Endodermal cell (in vitro differentiated cells): ENCODE measurements at regions not wholly inside any gene's neighbourhood (a gene's known extent, or its start where the extent isn't known, plus 50 kb on each side); places are given as distances from the start of the nearest gene placed in this dataset.

ENCODE experiments used
- DNase-seq: peaks from one replicate; pipeline ENCODE4 v3.0.0-alpha.2; 2017
- H3K27ac ChIP-seq: 2 replicates; pipeline ENCODE4 v1.5.1; 2013; ENCODE audit warnings: mild to moderate bottlenecking, low read depth, low read length, moderate library complexity
- H3K27me3 ChIP-seq: 2 replicates; pipeline ENCODE4 v1.6.1; 2013; ENCODE audit warnings: mild to moderate bottlenecking, low read length, moderate library complexity; ENCODE audit not compliant: insufficient read depth, control insufficient read depth, poor library complexity, severe bottlenecking
- H3K36me3 ChIP-seq: 2 replicates; pipeline ENCODE4 v1.7.0; 2013; ENCODE audit warnings: mild to moderate bottlenecking, low read length, moderate library complexity; ENCODE audit not compliant: control insufficient read depth, insufficient read depth
- H3K4me1 ChIP-seq: one replicate; pipeline ENCODE4 v1.7.0; 2013; ENCODE audit warnings: low read length; ENCODE audit not compliant: control insufficient read depth, insufficient read depth
- H3K4me3 ChIP-seq: 2 replicates; pipeline ENCODE4 v1.5.1; 2013; ENCODE audit warnings: mild to moderate bottlenecking, low read length, moderate library complexity
- H3K9ac ChIP-seq: 2 replicates; pipeline ENCODE4 v1.6.1; 2013; ENCODE audit warnings: mild to moderate bottlenecking, low read length, moderate library complexity; ENCODE audit not compliant: poor library complexity, severe bottlenecking; ENCODE audit errors: extremely low read depth
- H3K9me3 ChIP-seq: 2 replicates; pipeline ENCODE4 v1.6.1; 2013; ENCODE audit warnings: mild to moderate bottlenecking, low read length, moderate library complexity; ENCODE audit not compliant: control insufficient read depth
- H3K27ac Mint-ChIP-seq: 2 replicates; pipeline ENCODE4 v1.8.0; 2020; ENCODE audit warnings: mixed read lengths
- H3K27me3 Mint-ChIP-seq: 2 replicates; pipeline ENCODE4 v1.8.0; 2021; ENCODE audit warnings: mild to moderate bottlenecking, mixed read lengths; ENCODE audit not compliant: insufficient read depth
- H3K36me3 Mint-ChIP-seq: 2 replicates; pipeline ENCODE4 v1.8.0; 2020; ENCODE audit warnings: low read depth, mixed read lengths
- H3K4me1 Mint-ChIP-seq: 2 replicates; pipeline ENCODE4 v1.8.0; 2020; ENCODE audit warnings: mixed read lengths
- H3K4me3 Mint-ChIP-seq: 2 replicates; pipeline ENCODE4 v1.8.0; 2020; ENCODE audit warnings: mild to moderate bottlenecking, moderate library complexity, mixed read lengths
- H3K9me3 Mint-ChIP-seq: 2 replicates; pipeline ENCODE4 v1.8.0; 2020; ENCODE audit warnings: mild to moderate bottlenecking, mixed read lengths
- WGBS, 2 experiments: methylation state at CpG; one replicate each; pipeline versions ENCODE4 v1.1.5 to v1.1.7; 2013; ENCODE audit warnings: missing lambda C conversion rate in 2 of 2, mixed read lengths in 1 of 2; ENCODE audit not compliant: insufficient coverage in 1 of 2, insufficient read length in 1 of 2; 5-methylcytosine and 5-hydroxymethylcytosine counted together
- TF ChIP-seq, protein P1 (sequence below): fragments of 200-600 bp; sonication (generic); conservative IDR thresholded peaks from 2 replicates; pipeline ENCODE4 v1.5.0; 2021; ENCODE audit warnings: antibody characterized with exemption, mild to moderate bottlenecking

DNA sequence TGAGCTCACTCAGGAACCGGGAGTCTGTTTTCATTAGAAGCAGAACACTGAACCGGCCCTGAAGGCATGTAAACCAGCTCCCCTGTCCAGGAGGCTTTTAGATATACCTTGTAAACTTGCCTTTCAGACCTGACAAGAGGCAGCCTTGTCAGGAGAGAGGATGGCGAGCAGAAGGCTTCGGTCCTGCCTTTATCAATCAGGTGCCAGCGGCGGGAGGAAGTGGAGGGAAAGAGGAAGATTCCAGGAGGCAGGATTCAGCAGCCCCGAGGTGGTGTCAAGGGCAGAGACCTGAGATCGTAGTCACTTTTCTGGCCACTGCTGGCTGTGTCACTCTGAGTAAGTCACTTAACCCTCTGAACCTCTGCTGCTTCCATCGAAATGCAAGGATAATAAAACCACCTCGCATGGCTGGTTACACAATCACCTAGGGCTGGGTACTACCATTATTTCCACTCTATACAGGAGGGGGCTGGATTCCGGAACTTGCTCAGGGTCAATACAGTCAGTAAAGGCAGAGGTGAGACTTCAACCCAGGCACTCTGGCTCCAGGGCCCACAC lies 181.0 kb downstream of the CHST1 start:
- Mint-ChIP-seq H3K36me3 (no peaks in the 10 kb centered on the region), H3K9me3 (no peaks in the 10 kb centered on the region), H3K27ac (no peak overlapping the region), H3K27me3 (peaks cover 9% of the 10 kb centered on the region), H3K4me1 (peaks cover 8% of the 10 kb centered on the region), H3K4me3 (no peak overlapping the region)
- Histone ChIP-seq H3K4me1 (no peaks in the 10 kb centered on the region), H3K27ac (no peak overlapping the region), H3K27me3 (no peaks in the 10 kb centered on the region), H3K36me3 (no peaks in the 10 kb centered on the region), H3K9me3 (no peaks in the 10 kb centered on the region), H3K4me3 (no peak overlapping the region), H3K9ac (no peak overlapping the region)
- 72 to 88% methylated on average over 10 to 11 of the region's 11 CpGs for WGBS, 2 experiments
- TF ChIP-seq, protein P1, sequence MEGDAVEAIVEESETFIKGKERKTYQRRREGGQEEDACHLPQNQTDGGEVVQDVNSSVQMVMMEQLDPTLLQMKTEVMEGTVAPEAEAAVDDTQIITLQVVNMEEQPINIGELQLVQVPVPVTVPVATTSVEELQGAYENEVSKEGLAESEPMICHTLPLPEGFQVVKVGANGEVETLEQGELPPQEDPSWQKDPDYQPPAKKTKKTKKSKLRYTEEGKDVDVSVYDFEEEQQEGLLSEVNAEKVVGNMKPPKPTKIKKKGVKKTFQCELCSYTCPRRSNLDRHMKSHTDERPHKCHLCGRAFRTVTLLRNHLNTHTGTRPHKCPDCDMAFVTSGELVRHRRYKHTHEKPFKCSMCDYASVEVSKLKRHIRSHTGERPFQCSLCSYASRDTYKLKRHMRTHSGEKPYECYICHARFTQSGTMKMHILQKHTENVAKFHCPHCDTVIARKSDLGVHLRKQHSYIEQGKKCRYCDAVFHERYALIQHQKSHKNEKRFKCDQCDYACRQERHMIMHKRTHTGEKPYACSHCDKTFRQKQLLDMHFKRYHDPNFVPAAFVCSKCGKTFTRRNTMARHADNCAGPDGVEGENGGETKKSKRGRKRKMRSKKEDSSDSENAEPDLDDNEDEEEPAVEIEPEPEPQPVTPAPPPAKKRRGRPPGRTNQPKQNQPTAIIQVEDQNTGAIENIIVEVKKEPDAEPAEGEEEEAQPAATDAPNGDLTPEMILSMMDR: no peak
- DNase-seq: peak; percentile 45

DNA sequence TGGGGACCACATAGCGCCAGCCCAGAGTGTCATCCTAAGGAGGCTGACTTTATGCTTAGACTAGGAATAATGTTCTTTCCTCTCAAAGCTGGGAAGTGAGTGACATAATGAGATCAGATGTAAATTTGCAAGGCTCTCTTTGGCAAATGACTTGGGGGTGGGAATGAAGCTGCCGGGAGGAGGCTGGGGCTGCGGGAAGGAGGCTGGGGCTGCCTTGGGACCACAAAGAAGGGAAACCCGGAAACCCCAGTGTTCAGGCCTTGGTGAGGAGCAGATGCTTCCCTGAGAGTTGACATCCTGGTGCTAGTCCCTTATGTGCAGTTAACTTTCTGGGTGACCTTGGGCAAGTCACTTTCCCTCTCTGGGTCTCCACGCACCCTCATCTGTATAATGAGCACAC lies 182.0 kb downstream of the CHST1 start:
- Mint-ChIP-seq H3K27me3 (peaks cover 12% of the 10 kb centered on the region), H3K4me3 (no peak overlapping the region), H3K9me3 (no peaks in the 10 kb centered on the region), H3K4me1 (no peaks in the 10 kb centered on the region), H3K27ac (no peak overlapping the region), H3K36me3 (no peaks in the 10 kb centered on the region)
- DNase-seq: peak; percentile 26
- Histone ChIP-seq H3K27me3 (no peaks in the 10 kb centered on the region), H3K9ac (no peak overlapping the region), H3K4me1 (no peaks in the 10 kb centered on the region), H3K4me3 (no peak overlapping the region), H3K9me3 (no peaks in the 10 kb centered on the region), H3K36me3 (no peaks in the 10 kb centered on the region), H3K27ac (no peak overlapping the region)
- 94 to 96% methylated on average over 3 to 5 of the region's 5 CpGs for WGBS, 2 experiments
- TF ChIP-seq, protein P1: no peak

DNA sequence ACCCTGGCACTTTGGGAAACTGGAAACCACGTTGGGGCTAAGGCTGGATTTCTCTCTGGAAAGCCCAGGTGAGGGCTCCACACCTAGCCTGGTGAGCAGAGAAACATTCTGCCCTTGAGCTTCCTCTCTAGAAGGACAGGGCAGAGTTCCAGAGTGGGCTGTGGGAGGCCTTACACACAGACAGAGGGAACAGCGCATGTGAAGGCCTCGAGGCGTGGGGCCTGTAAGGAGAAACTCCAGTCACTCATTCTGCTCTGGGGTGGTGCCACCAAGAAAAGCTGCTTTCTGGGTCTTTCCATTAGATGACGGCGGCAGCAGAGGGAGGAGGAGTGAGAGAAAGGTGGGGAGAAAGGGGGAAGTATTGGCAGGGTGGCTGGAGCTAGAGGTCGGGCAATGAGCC lies 183.1 kb downstream of the CHST1 start:
- H3K36me3 Mint-ChIP-seq: no peaks in the 10 kb centered on the region
- no peaks in the 10 kb centered on the region for H3K4me1 ChIP-seq
- H3K9me3 Mint-ChIP-seq: no peaks in the 10 kb centered on the region
- no peaks in the 10 kb centered on the region for H3K9me3 ChIP-seq
- no peaks in the 10 kb centered on the region for H3K4me1 Mint-ChIP-seq
- H3K36me3 ChIP-seq: no peaks in the 10 kb centered on the region
- peaks cover 4% of the 10 kb centered on the region for H3K27me3 ChIP-seq
- no peak overlapping the region for H3K9ac ChIP-seq
- no peak overlapping the region for H3K4me3 ChIP-seq
- no peak overlapping the region for H3K4me3 Mint-ChIP-seq
- WGBS, 2 experiments: 85 to 93% methylated on average over 6 to 7 of the region's 7 CpGs
- DNase-seq: peak; percentile 19
- TF ChIP-seq, protein P1: no peak
- H3K27me3 Mint-ChIP-seq: peaks cover 21% of the 10 kb centered on the region
- H3K27ac ChIP-seq: no peak overlapping the region
- H3K27ac Mint-ChIP-seq: no peak overlapping the region
